ENCODE measurements at regions not wholly inside any gene's neighbourhood (a gene's known extent, or its start where the extent isn't known, plus 50 kb on each side); places are given as distances from the start of the nearest gene placed in this dataset.

- DNase-seq = no peak
Measured at GRCh38 chr16:65473699-65474098, 351.8 kb upstream of the CDH11 start.

GRCh38 chr16:65469116-65469515 is 347.3 kb upstream of the CDH11 start:
- DNase-seq = no peak

DNA sequence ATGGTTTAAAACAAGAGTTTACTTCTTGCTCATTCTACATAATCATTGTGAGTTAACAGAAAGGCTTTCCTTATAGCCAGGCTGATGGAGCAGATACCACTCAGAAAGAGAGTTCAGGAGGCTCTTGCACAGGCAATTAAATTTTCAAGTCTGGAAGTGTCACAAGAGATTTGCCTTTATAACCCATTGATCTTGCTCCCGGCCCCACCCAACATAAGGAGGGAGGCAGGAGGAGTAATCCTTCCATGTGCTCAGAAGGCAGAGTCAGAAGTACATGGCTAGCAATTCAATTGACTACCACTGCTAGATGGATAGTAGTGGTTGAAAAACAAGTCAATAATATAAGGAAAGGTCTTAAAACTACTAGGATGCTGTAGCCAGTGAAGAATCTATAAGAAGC is 346.3 kb upstream of the CDH11 start:
- no peak for DNase-seq

DNA sequence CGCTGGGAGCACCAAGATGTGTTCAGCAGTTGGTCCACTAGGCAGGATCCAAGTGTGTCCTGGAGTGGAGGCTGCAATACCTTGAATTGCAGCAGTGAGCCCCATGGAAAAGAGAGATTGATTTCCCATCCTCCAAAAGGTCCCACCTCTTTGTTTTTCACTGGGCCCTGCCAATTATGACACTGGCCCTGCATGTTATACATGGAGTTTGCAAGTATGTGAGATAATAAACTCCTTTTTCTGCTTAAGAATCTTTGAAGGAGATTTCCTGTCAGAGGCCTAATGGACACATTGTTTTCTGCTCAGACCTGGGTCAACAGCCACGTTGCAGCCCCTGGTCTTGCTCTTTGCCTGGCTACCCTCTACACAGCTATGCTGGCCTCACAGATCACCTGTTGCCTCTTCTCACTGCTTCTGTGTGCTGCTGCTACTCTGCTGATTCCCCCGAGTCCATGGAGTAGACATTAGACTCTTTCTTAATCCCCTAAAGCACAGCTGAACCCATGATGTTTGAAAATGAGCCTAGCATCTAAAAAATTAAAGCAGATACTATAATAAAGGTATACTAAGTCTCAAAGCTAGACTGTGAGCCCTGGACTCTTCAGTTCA is 341.9 kb upstream of the CDH11 start:
- DNase-seq = no peak

- DNase-seq = no peak
Measured at GRCh38 chr16:65457084-65457483, 335.2 kb upstream of the CDH11 start.

- no peak for DNase-seq
Measured at GRCh38 chr16:65455761-65456160, 333.9 kb upstream of the CDH11 start.

GRCh38 chr16:65453646-65454045 is 331.8 kb upstream of the CDH11 start:
- DNase-seq = no peak

- no peak for DNase-seq
Measured at GRCh38 chr16:65449526-65449925, 327.7 kb upstream of the CDH11 start.

- DNase-seq = no peak
Measured at GRCh38 chr16:65446427-65446826, 324.6 kb upstream of the CDH11 start.

- no peak for DNase-seq
Measured at GRCh38 chr16:65445313-65446260, 323.7 kb upstream of the CDH11 start.

DNA sequence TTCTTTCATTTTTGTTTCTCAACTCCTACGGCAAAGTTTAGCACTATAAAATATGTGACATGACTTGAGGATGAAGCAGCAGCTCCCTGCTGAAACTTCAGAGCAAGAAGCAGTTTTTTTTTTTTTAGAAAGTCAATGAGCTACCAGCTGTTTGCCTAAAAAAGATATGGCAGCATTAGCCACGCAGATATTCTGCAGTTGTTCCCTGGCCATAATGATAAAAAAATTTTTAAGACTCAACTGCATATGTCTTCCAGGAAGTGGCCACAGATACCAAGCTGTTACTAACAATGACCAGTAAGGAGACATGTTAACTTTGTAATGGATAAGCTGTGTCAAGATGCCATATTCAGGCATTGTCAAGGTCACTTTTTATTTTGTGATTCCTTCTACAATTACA is 319.6 kb upstream of the CDH11 start:
- no peak for DNase-seq

GRCh38 chr16:65429504-65430181 is 307.8 kb upstream of the CDH11 start:
- no peak for DNase-seq

DNA sequence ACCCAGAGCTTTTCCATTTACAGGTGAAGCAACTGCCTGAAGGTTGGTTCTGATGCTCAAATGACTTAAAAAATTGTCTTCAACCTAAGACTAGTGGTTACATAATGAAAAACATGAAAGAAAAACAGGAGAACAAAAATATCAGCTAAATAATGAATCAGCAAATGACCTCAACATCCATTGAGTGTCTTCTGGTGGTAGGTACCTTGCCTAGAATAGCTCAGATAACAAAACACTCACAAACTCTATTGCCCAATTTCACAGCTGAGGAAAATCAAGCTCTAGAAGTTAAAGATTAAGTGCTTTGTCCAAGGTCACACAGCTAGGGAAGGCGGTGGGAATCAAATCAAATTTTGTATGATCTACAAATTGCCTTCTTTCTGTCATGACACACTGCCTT is 304.6 kb upstream of the CDH11 start:
- no peak for DNase-seq

GRCh38 chr16:65422934-65423333 is 301.1 kb upstream of the CDH11 start:
- DNase-seq = no peak

DNA sequence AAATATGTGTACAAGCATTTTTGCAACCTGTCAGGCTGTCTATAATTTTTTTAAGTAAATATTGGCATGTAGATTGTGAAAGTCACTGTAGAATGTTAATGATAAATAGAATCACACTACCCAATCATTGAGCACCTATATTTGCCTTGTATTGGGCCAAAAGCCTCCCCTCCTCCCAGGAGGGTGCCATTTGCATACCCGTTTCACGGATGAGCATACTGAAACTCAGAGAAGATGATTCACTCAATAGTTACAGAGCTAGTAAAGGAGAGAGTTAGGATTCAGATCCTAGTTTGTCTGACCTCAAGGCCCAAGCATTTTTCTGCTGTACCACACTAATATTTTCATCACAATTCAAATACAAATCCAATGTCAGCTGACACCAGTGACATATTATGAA is 299.7 kb upstream of the CDH11 start:
- no peak for DNase-seq

DNA sequence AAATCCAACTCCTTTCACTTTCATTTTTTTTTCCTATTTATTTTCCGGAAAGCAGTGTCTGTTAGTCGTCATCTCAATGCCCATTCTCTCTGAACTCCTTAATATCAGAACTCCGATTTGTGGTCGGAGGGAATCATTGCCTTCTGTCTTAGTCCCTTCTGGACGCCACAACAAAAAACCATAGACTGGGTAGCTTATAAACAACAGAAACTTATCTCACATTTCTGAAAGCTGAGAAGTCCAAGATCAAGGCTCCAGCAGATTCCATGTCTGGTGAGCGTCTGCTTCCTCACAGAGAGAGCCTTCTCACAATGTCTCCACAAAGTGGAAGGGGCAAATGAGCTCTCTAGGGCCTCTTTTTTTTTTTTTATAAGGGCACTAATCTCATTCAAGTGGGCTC is 296.6 kb upstream of the CDH11 start:
- DNase-seq = no peak

DNA sequence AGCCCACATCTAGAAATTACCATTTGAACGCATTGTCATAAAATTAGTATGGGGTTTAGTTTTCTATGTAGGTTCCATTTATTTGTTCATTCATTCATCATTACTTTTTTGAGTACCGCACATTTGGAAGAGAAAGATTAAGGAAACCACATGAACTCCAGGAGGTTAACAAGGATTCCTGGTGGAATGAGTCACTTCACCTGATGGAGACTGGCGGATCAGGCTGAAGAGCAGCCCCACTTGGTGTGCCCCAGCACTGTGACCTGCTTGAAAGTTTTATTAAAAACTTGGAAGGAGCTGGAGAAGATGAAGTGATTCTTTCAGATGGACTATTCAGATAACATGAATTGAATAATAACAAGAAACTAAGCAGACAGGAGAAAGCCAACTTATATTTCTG is 293.6 kb upstream of the CDH11 start:
- DNase-seq = no peak

DNA sequence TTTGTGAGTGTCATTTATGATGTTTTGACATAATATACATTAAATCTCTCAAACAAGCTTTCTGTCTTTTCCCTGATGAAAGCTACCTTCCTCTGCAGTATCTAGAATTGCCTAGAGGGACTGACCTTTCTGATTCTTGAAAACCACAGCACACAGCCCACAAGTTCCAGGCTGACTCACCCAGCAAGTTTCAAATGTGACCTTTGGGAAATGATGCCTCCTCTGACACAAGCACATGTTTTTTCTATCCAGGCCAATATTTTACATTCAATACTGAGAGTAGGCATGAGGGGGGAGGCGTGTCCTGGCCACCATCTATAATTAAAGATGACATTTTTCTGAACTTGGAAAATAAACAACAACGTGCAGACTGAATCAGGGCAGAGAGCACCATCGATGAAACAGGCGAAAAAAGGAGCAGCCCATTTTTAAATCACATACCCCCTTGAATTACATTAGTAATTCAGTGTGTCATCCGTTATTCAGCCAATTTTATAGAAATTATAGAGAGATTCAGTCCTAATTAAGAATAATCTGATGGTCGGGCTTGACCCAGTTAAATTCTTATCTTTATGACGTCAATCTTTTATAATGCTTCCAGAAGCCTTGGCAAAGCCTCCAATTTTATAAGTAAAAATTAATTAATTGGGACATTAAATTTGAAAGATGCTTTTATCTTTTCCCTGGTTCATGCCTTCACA is 292.6 kb upstream of the CDH11 start:
- DNase-seq = peak; percentile 30

DNA sequence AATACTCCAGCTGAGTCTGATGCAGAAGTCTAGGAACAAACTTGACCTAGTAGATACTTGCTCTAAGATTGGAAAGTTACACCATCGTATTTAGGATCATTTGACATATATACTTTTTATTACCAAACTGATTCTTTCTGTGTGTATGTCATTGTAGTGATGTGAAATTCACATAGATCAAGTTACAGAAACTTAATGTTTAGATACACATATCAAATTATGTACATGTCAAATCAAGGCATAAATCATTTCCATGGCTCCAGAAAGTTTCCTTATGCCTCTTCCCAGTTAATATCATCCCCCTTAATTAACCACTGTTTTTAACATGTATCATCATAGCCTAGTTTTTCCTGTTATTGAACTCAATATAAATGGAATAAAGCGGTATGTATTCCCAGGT is 292.0 kb upstream of the CDH11 start:
- no peak for DNase-seq

DNA sequence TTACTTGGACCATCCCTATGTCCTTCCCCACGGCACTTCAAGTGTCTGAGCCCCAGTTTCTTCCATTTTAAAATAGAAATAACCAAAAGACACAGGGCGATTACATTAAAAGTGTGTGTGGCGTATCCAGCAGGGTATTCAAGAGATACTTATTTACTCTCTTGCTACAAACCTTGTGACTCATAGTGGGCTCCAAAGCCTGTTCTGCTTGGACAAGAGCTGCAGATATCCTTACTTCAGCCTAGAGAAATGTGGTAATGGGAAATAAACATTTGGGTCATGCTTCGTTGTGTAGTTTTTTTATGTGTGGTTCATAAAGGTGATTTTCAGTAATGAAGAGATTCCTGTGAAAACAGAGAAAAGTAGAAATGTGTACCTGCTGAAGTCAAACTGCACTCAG is 288.9 kb upstream of the CDH11 start:
- no peak for DNase-seq

DNA sequence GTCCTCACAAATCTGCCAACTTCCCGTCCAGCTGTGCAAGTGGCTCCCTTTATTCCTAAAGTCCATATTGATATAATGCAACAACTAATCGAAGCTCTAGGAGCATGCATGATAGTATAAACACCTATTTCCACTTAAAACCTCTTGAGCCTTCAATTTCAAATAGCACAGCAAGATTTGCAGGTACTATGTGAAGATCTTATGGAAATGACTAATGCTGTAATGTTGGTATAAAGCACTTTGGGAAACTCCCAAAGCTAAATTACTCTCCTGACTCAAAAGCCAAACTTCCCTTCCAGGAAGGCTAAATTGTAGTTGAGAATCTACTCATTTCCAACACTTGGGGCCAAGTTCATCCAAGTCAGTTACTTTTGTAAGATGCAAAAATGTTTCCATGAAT is 287.6 kb upstream of the CDH11 start:
- no peak for DNase-seq

DNA sequence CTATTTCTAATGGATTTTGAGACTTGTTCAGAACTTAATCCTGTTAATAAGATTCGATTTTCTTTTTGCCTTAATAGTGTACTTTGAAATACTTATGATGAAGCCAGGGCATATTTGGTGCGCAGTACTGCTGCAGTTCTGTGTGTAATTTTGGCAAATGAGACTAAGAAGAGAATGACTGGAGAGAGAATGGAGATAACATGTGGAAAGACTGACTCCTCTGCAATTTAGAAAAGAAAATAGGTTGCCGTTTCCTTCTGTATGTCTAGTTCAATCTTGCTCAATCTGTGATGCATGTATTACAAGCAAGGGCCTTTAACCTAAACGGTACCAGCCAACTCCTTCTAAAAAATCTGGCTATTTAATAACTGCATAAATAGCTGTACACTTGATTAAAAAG is 285.1 kb upstream of the CDH11 start:
- DNase-seq = no peak

- no peak for DNase-seq
Measured at GRCh38 chr16:65406116-65406515, 284.3 kb upstream of the CDH11 start.

Measured in retina (tissue), 1 donor.